HG02623 (cell line): ENCODE measurements at regions not wholly inside any gene's neighbourhood (a gene's known extent, or its start where the extent isn't known, plus 50 kb on each side); places are given as distances from the start of the nearest gene placed in this dataset.
"Not testable (repeated sequence)": the region's sequence is repeated elsewhere in the genome, so short reads cannot be mapped to it uniquely, and the experiment has no call there.

Source experiments
- ATAC-seq: cut with Tn5 transposase; IDR thresholded peaks from one replicate; pipeline ENCODE4 v1.9.1; 2021; ENCODE audit warnings: moderate library complexity; ENCODE audit not compliant: unreplicated experiment

- no peak for ATAC-seq
Measured at GRCh38 chr16:13612623-13613022, 307.3 kb upstream of the ERCC4 start.

- ATAC-seq = no peak
Measured at GRCh38 chr16:13613165-13613564, 306.8 kb upstream of the ERCC4 start.

GRCh38 chr16:13621639-13622038, 298.3 kb upstream of the ERCC4 start:
- ATAC-seq = no peak

GRCh38 chr16:13628156-13628555, 291.8 kb upstream of the ERCC4 start:
- no peak for ATAC-seq

DNA sequence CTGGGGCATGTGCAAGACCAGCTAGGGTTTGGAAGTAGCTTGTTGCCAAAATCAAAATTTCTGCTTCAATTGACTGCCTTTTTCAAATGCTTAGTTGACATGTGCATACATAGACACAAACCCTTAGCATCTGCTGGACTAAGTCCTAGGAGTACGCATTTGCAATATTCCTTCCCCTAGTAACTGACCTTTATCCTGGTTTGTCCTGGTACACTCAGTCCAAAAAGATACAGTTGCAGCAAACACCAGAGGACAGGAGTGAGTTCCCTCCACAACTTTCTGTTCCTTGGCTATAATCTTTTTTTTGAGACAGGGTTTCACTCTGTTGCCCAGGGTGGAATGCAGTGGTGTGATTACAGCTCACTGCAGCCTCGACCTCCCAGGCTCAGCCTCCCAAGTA, 290.2 kb upstream of the ERCC4 start:
- ATAC-seq = no peak

- ATAC-seq = no peak
Measured at GRCh38 chr16:13630374-13630773, 289.6 kb upstream of the ERCC4 start.

DNA sequence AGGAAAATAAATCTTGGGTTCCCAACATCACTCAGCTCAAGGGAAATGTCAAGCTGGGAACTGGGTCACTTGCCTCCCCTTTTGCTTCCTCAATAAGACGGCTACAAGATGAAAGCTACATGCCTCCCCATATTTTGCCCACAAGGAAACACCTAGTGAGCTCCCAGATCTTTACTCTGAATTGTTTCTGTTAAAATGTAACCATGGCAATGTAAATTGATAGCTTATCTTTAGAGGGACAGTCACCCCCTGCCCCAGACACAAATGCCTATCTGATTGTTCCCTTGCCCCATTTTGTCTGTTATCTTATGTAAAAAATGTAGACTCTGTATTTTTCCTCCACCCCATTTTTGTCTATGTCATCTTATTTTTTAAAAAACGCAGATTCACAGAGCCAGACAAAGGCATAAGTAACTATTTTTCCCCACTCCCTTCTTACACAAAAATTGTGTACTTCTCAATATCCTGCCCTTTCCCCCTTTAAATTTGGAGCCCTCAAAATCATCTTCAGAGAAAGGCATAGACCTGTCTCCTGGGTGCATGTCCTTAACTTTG, 288.7 kb upstream of the ERCC4 start:
- no peak for ATAC-seq

DNA sequence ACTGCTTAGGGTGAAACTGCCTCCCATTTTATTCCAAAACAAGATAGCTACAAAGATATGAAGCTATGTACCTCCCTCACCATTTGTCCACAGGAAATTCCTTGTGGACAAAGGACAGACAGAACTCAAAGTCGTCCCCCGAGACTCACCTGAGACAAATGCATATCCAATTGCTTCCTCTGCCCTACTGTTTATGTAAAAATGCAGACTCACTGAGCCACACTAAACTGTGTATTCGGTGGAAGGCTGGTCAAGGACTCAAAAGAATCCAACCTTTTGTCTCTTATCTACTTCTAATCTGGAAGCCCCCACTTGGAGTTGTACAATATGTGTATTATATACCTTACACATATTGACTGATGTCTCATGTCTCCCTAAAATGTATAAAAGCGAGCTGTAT, 288.0 kb upstream of the ERCC4 start:
- no peak for ATAC-seq

DNA sequence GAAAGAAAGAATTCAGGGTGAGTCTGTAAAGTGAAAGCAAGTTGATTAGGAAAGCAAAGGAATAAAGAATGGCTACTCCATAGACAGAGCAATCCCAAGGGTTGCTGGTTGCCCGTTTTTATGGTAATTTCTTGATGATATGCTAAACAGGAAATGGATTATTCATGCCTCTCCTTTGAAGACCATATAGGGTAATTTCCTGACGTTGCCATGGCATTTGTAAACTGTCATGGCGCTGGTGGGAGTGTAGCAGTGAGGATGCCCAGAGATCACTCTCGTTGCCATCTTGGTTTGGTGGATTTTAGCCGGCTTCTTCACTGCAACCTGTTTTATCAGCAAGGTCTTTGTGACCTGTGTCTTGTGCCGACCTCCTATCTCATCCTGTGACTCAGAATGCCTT, 287.4 kb upstream of the ERCC4 start:
- not testable (repeated sequence) for ATAC-seq

DNA sequence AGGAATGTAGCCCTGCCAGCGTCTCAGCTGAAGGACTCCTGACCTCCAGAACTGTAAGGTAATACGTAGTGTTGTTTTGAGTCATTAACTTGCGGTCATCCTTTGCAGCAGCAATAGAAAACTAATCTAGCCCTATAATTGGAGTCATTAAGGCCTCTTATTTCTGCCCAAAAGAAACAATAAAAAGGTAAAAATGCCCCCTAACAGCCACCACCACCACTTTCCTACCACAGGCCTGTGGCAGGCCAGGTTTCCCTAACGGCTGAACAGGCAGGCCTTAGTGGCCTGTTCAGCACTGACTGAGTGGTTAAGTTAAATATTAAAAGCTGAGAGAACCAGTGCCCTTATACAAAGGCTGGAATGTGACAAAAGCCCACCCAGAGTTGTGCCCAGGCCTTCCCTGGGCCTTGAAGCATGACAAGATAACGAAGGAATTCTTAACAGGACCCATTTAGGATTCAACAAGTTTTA, 286.5 kb upstream of the ERCC4 start:
- ATAC-seq = no peak

GRCh38 chr16:13634253-13634652, 285.7 kb upstream of the ERCC4 start:
- no peak for ATAC-seq

- no peak for ATAC-seq
Measured at GRCh38 chr16:13634959-13635358, 285.0 kb upstream of the ERCC4 start.

DNA sequence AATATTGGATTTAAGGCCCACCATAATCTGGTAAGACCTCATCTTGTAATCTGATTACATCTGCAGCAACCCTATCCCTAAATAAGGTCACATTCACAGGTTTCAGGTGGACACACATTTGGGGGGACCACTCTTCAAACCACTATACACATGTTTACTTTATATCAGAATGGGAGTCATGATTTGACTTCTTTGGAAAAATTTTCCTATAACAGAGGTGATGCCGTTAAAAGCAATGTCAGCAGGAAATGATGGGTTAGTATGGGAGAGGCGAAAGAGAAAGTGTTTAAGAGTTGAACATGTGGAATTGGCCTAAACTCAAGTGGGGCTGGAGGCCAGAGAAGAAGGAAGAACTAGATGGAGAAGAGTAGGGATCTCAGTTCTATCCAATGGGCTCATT, 281.7 kb upstream of the ERCC4 start:
- no peak for ATAC-seq

DNA sequence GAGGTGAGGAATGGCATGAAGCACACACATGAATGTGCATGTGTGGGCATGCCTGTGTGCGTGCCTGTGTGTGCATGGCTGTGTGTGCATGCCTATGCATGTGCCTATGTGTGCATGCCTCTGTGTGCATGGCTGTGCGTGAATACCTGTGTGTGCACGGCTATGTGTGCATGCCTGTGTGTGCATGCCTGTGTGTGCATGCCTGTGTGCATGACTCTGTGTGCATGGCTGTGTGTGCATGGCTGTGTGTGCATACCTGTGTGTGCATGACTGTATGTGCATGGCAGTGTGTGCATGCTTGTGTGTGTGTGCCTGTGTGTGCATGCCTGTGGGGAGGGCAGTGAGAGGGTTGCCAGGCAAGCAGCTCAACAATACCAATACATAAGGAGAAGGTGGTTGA, 276.5 kb upstream of the ERCC4 start:
- no peak for ATAC-seq

GRCh38 chr16:13645601-13646245, 274.2 kb upstream of the ERCC4 start:
- ATAC-seq = no peak

- ATAC-seq = no peak
Measured at GRCh38 chr16:13660807-13661206, 259.1 kb upstream of the ERCC4 start.

DNA sequence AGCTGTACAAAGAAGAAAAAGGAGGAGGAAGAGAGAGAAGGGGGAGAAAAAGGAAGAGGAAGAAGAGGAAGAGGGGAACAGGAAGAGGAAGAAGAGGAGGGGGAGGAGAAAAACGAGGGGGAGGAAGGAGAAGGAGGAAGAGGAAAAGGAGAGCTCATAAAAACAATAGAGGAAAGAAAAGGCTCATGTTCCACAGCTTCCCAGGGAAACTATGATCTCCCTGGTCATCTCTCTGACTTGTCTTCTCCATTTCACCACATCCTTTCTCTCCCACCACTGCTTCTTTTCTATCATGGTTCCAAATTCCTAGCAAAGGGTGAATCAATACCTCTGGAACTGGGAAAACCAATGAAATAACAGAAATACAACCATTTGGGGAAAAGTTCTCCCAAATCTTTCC, 254.1 kb upstream of the ERCC4 start:
- no peak for ATAC-seq

GRCh38 chr16:13672196-13672595, 247.8 kb upstream of the ERCC4 start:
- no peak for ATAC-seq

DNA sequence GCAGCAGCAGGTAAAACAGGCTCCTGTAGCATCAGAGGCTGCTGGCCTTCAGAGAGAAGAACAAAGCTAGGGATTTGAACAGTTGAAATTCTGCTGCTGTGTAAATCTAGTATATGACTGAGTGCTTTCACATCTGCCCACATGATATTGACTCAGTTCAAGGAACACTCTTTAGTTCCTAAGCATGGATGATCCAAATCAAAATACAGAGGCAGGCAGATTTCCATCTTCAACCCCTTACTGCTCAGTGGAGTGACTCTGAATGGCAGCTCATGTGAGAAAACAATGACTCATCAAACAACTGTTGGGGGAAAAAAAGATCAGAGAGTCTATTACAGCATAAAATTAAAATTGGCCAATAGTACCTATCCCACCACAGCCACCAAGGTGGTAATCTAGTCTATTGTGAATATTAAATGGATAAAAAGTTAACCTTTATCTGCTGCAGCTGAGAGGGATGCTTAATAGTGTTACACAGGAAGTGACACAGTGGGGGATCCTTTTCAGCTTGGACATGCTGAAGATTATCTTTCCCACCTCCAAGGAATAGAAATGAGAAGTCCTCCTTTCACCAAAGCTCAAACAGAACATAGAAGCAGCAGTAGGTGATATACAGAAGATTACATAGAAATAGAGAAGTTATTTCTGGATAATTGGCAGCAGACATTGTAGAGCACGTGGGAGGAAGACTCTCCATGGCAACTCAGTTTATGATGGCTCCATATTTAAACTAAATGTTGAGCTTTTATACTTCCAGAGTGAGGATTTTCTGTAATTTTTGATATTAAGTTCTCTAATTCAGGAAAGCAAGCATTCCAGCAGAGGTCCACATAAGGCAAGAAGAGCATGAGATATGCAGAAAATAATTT, 239.7 kb upstream of the ERCC4 start:
- no peak for ATAC-seq

- ATAC-seq = no peak
Measured at GRCh38 chr16:13684819-13685563, 235.0 kb upstream of the ERCC4 start.

DNA sequence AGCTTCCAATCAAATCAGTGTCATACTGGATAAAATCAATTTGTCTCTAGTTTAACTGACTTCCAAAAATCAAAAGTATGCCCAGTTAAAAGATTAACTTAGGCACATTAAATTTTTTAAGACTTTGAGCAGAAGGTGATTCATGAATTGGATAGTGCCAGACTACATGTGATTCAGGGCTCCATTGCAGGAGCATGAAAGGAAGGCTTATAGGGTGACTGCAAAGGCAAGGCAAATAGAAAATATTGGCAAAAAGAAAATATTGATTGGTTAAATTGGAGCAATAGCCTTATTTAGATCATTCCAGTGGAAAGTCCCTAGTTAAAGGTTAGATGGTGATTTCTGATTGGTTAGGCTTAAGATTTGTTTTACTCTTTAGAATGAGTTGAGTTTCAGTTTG, 223.9 kb upstream of the ERCC4 start:
- no peak for ATAC-seq
